Neural cell (in vitro differentiated cells): ENCODE measurements at regions not wholly inside any gene's neighbourhood (a gene's known extent, or its start where the extent isn't known, plus 50 kb on each side); places are given as distances from the start of the nearest gene placed in this dataset.

ENCODE experiments used
- CTCF ChIP-seq: fragments of 450-650 bp; IDR thresholded peaks from 2 replicates; pipeline ENCODE4 v1.5.1; 2014; ENCODE audit warnings: antibody characterized with exemption, mild to moderate bottlenecking, moderate library complexity; ENCODE audit not compliant: poor library complexity, severe bottlenecking
- EP300 ChIP-seq: fragments of 450-650 bp; conservative IDR thresholded peaks from 2 replicates; pipeline ENCODE4 v1.6.1; 2014; ENCODE audit warnings: antibody characterized with exemption, mild to moderate bottlenecking, moderate library complexity; ENCODE audit not compliant: poor library complexity, severe bottlenecking
- POLR2AphosphoS5 ChIP-seq: IDR thresholded peaks from 2 replicates; pipeline ENCODE4 v1.6.1; 2012
- REST ChIP-seq: IDR thresholded peaks from 2 replicates; pipeline ENCODE4 v1.6.1; 2012; ENCODE audit warnings: borderline replicate concordance

- TF ChIP-seq CTCF = no peak
- no peak for TF ChIP-seq EP300
- no peak for TF ChIP-seq POLR2AphosphoS5
- no peak for TF ChIP-seq REST
These were observed 901.1 kb downstream of the TBL1XR1 start for GRCh38 chr3:176296066-176296597.
